NCI-H1417 (cell line): ENCODE measurements at regions not wholly inside any gene's neighbourhood (a gene's known extent, or its start where the extent isn't known, plus 50 kb on each side); places are given as distances from the start of the nearest gene placed in this dataset.
A peak's percentile ranks its signal among the peaks of the same experiment; 100 is the strongest.

Experiments used
- DNase-seq, 3 experiments: peaks; one replicate each; lab custom pipeline; 2025; lab: John Stamatoyannopoulos, UW

DNA sequence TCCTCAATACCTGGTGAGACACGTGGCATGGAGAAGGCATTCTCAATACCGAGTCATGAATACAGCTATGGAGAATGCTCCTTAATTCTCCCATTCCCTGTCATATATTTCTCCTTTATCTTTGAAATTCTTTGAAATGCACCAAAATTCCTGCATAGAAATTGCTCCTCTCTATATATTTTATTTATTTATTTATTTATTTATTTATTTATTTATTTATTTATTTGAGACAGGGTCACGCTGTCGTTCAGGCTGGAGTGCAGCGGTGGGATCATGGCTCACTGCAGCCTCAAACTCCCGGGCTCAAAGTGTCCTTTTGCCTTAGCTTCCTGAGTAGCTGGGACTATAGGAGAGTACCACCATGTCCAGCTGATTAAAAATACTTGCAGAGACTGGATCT lies 190.3 kb upstream of the MAF start:
- no peak for DNase-seq

DNA sequence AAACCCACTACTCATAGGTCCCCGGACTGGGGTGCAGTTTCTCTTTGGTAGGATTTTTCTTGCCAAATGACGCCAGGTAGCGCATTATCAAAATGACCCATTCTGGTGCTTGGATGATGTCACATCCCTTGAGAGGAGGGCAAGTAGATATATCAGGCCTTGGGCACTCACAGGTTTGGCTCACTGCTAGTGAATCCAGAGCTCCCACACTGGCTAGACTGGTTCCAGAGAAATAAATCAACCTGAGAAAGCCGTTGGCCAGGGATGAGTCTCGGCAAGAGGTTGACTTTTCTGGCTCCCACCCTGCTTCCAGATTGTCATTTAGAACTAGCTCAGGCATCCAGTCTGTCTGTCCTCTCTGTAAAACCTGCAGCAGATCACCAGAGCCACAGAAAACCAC lies 188.4 kb upstream of the MAF start:
- DNase-seq: no peak

DNA sequence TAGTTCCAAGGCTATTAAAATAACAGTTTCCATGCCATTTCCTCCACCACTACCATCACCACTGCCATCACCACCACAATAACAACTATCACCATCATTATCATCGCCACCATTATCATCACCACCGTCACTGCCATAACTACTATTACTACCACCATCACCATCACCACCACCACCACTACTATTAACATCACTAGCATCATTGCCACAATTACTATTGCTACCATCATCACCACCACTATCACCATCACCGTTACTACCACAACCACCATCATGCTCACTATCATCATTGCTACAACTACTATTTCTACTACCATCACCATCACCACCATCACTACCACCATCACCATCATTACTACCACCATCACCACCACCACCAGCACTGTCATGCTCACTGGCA lies 185.9 kb upstream of the MAF start:
- no peak for DNase-seq

DNA sequence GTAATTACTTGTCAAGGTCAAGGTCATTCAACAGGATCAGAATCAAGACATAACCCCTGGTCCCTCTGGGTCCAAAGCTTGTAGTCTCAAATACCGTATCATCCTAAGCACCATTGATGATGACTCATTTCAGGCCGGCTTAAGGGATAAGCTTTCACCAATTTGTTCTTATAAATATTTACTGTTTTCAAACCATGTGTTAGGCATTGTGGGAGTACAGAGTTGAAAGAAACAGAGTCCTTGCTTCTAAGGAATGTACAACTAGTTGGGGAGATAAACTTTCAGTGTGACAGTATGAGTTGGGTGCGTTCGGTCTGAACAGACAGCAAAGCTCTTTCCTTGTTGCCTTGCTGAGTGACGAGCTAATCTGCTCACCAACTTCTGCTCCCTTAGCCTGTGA lies 183.5 kb upstream of the MAF start:
- no peak for DNase-seq

DNA sequence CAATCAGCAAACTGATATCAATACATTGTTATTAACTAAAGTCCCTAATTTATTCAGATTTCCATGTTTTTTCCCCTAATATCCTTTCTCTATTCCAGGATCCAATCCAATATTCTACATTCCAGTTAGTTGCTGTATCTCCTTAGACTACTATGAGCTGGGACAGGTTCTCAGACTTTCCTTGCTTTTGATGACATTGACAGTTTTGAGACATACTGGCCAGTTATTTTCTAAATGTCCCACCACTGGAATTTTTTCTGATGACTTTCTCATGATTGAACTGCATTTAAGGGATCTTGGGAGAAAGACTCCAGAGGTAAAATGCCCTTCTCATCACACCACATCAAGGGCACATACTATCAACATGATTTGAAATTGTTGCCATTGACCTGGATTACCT lies 177.1 kb upstream of the MAF start:
- DNase-seq: no peak

DNA sequence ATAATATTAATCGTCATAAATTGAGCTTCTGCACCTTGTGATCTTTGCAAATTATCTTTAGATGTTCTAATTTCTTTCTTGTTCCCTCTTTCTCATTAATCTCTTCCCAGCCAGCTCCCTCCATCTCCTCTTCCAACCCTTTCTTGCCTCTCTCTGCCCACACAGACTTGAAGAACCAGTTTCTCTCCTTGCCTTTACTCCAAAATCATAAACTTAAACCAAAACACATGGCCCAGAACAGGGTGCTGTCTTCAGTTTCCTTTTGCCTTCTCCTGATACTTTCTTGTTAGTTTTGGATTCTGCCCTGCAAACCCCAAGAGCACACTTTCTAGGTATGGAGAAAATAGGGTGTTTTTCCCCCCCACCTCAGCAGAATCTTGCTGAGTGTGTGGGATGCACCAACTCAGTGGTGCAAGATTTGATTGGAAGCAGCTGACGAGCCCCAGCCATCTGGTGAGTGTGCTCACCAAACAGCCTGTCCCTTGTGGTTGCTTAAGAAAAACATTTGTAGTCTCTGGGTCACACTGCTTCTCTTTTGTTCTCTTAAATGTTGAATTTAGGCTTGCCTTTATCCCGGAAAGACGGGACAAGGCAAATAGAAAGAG lies 175.8 kb upstream of the MAF start:
- no peak for DNase-seq

DNA sequence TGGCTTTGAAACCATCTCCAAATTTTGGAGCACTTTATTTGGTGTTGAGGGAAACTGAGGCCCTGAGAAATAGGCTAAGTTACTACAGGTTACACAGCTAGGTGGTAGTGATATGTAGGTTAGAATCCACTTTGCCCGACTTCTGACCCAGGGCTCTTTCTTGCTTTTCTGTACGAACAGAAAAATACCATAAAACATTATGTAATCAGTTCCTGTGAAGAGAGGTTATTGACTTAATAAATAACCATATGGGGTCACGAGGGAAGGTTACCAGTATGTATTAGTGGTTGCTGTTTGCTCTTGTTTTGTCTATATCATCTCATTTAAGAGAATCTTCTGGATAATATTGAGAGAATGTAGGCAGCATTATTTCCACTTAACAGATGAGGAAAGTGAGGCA lies 172.2 kb upstream of the MAF start:
- DNase-seq: no peak

DNA sequence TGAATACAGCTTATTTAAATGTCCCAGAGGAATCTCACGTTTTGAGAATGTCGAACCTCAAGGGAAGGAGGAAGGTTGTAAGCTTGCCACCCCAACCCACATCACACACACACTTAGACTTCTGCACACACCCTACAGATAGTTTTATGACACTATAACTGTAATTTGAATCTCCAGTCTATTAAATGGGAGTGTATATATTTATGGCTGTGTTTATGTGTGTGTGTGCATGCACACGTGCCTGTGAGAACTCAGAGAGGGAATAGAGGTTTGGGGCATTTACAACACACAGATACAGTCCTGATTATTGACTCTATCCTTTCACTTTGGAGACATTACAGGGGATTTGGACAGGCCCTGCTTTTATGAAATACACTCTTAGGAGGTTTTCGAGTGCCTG lies 171.5 kb upstream of the MAF start:
- no peak for DNase-seq

DNA sequence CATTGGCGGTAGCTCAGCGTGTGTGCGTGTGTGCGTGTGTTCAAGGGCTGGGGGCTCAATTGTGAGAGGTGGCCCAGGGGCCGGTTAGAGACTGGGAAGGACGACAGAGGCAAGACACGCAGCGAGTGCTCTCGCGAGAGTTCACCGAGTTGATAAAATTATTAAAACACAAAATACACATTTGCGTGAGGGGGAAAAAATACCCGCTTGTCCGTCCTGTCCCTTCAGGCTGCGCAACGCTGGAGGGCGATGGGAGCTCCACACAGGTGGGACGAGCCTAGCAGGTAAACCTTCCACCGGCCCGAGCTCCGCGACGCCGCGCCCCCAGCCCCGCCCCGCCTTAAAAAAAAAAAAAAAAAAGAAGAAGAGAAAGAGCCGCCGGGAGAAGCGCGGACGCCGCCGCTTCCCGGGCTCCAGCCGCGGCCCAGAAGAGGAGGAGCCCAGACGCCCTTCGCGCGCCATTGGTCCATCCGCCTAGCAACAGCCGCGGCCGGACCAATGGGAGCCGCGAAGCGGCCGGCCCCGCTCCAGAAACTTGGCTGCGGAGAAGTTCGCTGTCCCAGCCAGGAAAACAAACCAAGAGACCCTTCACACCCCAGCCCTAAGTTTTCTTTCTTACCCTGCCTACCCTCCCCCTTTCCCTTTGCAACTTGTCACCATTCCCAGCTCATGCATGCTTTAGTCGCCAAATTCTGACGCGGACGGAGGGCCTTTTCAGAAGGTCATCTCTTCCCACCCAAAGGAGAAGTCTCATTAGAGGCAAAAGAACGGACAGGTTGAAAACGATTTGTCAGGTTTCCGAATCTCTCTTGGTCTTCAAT lies 169.9 kb upstream of the MAF start:
- DNase-seq: peak; percentile 74 to 94 (median 87)

DNA sequence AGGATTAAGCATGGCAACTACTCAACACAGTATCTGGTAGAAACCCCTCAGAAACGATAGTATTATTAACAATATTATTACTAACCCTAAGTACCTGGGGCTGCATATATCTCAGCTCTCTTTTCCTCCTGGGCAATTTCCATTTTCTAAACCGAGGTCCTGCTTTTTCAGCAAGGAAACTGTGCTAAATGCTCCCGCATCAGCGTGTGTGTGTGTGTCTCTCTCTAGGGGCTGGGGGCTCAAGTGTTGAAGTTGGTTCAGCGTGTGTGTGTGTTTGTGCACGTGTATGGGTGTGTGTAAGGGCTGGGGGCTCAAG lies 169.3 kb upstream of the MAF start:
- no peak for DNase-seq

DNA sequence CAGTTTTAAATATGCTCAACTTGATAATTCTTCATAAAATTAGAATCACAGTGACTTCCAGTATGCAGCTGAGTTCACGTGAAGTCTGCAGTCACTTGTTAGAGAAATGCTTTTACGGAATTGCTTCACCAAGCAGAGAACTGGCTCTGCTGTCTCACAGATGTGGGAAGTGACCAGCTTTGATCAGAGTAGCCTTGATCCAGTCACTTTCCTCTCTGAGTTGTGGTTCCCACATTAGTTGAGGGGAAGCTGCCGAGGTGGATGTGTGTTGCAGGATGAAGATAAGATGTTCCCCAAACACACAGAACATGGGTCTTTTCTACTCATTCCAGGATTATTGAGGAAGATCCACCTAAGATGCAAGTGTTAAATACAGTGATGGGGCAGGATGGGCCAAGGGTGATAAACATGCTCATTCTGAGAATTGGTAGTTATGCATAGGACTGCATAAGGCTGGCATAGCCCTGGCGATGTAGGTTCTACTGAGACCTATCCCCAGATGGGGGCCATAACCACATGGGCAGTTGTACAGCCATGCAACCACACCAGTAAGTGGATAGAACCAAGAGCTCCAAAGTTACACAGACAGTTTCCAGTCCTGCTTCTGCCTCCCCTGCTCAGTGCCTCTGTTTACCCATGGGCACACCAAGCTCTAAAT lies 168.9 kb upstream of the MAF start:
- DNase-seq: no peak

DNA sequence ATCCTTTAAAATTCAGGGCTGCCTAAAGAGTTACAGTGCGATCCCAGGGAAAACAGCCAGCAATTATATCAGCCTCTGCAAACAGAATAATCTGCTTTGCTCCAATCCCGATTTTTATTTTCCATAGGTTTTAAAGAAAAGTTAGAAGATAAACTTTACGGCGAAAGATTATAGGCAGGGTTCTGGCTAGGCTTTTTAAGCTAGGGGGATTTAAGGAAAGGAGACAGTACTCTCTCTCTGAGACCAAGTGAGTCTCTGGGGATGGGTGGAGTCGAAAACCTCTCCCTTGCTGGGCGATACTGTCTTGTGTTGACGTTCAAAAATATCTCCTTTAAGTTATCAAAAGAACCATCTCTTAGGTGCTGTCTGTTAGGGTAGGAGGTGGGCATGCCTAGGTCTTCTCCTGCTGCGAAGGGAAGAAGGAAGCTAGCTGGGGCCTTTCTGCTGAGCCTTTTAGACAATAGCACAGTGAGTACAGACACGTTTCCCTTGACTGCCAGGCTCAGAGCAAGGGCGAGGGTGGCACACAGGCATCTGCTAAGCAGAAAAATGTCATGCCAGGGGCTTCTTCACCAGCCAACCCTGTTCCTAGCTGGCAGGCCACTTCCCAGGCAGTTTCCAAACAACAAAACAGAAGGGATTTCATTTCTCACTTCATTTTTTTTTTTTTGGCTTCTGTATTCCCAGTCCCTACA lies 167.9 kb upstream of the MAF start:
- DNase-seq: no peak

DNA sequence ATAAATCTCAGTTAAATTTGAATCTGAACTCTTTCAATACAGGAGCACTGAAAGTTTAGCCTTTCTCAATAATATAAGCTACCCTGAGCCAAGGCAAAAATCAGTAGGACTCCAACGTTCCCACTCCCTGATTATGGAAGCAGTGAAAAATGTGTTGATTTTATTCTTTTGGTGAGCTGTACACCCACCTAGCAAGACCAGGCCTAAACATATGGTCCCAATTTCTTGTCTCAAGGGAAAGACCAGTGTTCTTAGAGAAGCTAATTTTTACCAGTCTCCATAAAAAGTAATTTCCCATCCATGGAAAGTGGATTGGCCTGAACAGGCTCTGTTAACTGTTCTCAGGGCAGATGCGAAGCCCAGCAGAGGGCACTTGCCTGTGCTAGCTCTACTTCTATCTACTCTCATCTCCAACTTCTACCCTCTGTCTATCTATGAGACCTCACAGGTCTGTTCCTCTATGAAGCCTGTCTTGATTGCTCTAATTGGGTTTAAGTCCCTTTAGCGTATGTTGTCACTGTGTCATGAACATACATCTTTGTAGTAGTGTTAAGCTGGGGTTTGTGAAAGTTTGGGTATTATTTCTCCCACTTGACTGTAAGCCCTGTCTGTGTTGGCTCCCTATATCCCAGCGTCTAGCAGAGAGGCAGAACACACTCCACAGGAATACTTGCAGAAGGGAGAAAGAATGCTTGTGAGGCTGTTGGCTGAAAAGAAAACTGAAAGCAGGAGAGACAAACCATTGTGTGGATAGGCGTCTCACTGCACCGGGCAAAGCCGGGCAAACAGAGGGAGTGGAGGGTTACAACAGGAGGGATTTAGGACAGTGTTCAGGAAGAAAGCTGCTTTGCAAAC lies 167.1 kb upstream of the MAF start:
- DNase-seq: no peak

DNA sequence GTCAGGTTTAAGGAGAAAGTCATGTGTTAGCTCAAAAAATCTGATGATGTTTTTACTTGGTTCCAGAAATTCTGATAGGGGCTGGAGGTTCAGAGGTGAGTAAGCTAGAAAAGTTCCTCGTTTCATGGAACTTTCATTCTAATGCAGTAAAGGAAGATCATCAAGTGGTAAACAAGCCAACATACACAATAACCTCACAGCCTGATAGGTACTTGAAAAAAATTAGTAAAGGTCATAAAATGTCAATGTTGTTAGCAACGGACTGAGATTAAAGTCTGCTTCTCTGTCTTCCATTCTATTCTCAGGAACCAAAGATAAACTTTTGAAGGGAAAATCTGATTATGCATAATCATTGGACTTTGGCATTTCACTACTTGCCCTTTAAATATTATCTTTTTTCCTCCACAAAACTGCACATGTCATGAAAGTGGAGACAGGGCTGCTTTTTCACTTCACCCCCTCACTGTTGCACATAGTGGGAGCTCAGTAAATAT lies 165.4 kb upstream of the MAF start:
- DNase-seq: no peak

DNA sequence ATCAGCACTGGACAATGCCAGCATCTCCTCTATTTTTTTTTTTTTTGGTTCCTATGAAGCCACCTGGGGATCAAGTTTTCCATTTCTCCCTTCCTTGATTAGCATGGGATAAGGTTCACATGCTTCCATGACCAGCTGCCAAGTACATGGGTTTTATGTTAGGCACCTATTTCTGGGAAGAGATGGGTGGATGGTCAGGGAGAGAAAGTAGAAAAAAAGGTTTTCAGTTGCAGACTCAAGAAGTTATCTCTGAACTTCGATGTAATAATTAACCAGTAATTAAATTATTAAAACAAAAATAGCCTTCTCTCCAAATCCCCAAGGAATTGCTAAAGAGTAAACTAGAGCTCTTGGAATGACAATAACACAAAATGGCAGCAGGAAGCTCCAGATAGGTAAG lies 164.9 kb upstream of the MAF start:
- DNase-seq: no peak

DNA sequence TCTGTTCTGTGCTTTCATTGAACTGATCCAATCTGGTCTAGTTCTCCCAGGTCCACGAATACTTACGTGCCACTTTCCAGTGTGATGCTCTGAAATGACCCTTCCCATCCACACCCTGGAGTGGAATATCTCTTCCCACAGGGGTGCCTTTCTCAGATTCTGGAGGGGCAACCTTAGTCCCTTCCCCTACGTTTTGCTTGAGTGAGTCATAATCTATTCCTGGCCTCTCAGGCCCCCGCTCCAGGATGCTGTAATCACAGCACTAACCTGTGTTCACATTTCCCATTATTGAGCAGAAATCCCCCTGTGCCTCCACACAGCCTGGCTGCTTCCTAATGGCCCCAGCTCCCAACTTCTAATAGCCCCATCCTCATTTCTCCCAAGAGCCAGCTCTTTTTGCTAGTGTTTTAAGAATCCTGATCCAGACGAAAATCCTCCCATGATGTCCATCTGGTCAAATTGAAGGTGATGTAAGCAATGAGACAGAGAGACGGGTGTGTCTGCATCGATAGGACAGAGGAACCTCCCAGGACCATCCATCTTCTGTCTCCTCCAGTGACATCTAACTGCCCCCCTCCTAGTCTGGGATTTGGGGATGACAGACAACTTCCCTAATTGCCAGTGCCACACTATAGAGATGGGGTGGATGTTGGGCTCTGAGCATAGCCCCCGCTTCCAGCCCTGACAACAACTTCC lies 164.0 kb upstream of the MAF start:
- DNase-seq: no peak

DNA sequence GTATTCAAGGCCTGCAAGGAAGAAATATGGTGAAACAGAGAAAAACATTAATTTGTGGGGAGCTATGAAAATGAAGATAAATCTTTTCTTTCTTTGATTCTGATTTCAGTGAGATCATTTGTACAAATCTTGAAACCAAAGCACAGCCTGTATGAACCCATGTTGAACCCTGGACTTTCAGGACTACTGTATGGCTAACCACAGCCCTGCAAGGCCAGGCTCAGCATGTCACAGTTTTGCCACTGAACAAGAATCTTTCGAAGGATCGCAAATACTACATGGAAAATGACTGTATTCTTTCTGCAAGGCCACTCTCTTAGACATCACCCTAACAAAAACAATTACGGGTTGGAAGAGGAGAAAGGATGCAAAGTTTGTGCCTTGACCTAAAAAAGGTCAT lies 161.7 kb upstream of the MAF start:
- no peak for DNase-seq

DNA sequence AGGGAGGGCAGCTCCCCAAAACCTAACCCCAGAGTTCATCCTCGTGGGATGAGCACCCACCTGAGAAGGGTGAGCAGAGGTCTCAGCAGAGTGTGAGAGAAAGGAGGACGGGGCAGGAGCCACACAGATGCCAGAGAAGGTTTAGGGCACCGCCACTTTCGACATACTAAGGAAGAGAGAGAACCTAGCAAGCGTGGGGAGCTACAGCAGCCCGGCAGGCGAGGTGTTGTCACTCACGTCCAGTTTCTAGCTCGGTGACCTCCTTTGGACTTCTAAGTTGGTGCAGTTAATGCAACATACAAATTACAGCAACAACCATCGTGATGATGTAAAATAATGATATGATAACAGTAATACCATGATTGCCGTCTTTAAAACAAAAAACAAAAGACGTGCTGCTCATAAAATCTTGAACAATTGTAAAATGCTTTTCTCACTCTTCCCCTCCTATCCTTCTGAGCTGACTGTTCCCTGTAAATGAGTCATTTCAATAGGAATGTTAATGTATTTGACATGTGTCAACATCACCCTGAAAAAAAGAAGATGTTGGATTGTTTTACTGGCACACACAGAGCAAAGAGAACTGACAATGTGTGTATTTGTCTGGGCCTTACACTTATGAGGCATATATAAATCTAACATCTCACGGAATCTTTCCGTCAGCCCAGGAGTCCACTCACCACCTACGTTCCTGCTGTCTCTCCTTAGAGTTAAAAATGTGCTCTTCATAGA lies 158.2 kb upstream of the MAF start:
- DNase-seq: no peak

DNA sequence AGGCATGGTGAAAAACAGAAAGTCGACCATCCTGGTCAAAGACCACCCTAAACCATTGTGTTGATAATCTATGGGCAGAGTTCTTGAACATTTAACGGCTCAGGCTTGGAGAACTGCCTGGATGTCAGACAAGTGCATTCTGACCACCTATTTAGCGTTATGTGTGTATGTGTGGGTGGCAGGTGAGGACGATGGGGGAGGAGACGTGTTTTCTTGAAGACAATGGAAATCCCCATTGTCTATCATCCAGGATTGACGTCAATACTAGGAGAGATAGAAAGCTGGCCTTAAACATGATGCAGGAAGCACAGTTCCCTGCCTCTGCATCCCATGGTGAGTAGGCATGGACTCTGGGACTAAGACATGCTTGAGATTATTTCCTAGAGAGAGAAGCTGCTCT lies 157.4 kb upstream of the MAF start:
- DNase-seq: no peak

DNA sequence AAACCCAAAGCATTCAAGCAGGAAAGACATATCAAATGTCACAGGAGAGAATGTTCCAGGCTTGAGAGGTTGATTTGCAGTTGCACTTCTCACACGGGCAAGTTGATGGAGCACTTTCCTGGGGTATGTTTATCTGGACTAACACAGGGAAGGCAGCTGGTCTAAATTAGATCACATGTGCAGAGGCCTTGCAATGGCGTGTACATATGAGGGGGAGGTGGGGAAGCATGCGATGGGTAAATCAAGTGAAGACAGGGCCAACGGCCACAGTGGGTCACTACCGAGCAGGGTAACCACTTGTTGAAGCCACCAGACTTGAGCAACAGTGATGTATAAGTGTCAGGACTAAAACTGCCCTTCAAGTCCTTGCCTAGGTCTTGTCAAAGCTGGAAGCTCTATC lies 156.6 kb upstream of the MAF start:
- DNase-seq: no peak

DNA sequence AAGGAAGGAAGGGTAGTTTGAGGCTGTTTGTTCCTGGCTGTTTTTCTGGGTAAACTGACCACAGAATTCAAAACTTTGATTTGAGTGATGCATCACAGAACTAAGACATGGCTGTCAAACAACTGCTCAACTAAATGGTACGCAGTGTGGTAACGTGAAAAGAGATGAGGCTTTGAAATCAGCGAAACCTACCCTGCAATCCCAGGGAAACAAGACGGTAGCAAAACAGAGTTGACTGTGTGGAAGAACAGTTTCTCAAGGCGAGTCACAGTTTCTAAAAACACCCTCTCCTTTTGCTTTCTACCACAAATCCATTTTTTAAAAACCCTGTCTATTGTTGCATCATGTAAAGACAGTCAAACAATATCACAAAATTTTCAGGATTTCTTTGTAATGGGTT lies 156.0 kb upstream of the MAF start:
- no peak for DNase-seq
